GM21825 (cell line): ENCODE measurements at regions not wholly inside any gene's neighbourhood (a gene's known extent, or its start where the extent isn't known, plus 50 kb on each side); places are given as distances from the start of the nearest gene placed in this dataset.

Experiments used
- ATAC-seq: cut with Tn5 transposase; IDR thresholded peaks from one replicate; pipeline ENCODE4 v1.9.1; 2021; ENCODE audit warnings: mild to moderate bottlenecking, moderate library complexity; ENCODE audit not compliant: unreplicated experiment

GRCh38 chr3:159635047-159635641 is 353.5 kb upstream of the IL12A start:
- no peak for ATAC-seq

- ATAC-seq: no peak
These were observed 350.6 kb upstream of the IL12A start for GRCh38 chr3:159637883-159638542.

DNA sequence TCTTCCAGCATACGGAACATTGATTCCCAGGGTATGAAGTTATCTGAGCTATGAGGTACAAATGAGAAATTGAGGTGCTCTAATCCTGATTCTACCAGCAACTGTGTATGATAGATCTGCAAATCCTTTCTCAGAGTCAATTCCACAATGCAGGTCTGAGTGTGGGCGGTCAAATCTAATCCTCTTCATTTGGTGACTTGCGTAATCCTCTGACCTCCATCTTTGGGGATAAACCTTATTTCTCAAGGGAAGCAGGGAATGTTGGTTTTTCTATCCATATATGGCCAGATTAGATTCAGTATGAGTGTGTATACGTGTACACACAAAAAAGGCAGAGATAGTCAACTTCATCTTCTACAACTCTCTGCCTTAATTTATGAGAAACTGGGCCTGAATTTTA is 348.4 kb upstream of the IL12A start:
- ATAC-seq: no peak

DNA sequence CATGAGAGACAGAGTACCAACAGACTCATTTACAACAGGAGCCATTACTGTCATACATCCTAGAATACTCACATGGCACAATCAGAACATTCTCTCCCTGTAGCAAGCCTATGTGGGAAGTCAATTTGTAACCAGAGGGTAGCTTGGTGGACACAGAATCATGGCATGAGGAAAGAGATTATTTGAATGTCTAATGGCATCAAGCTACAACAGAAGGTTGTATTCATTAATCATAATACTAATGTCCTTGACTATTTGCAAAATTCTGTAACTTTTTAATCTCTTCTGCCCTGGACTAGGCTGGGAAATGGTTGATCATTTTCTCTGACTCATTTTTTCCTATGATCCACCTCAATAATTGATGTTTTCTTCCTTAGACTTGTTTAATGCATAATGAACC is 345.2 kb upstream of the IL12A start:
- ATAC-seq: no peak

DNA sequence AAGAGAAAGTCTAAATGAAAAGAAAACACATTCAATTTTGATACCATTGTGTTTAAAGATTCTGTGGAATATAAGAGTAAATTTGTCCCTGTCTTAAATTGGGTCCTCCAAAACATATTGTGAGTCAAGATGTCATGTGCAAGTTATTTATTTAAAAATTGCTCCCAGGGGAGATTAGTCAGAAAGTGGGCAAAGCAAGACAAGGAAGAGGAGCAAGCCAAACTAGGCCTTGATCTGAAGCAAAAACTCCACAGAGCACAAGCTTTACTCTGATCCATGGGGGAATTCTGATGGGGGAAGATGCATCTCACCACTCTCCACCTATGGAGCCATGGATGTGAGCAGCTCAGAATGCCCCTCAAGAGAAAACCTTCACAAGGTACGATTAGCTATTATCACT is 342.8 kb upstream of the IL12A start:
- ATAC-seq: no peak

GRCh38 chr3:159649951-159650350 is 338.7 kb upstream of the IL12A start:
- no peak for ATAC-seq

- ATAC-seq: no peak
These were observed 337.9 kb upstream of the IL12A start for GRCh38 chr3:159650726-159651125.

- no peak for ATAC-seq
These were observed 336.2 kb upstream of the IL12A start for GRCh38 chr3:159652452-159652851.

- no peak for ATAC-seq
These were observed 334.2 kb upstream of the IL12A start for GRCh38 chr3:159654183-159655134.

DNA sequence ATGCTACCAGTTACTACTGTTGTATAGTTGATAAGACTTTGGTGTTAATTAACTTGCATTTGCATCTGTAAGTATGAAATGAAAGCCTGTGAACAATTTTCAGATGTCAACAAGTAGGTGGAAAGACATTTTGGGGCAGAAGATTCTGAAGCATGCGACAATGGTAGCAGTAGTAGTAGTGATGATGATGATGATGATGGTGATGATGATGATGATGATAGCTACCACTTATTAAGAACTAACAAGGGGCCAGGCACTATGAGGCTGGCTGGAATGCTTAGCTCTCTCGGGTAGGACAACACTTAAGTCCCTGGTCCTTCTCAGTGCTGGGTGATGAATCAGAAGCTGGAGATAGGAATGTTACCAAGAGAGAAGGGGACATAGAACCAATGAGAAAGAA is 333.4 kb upstream of the IL12A start:
- no peak for ATAC-seq

- no peak for ATAC-seq
These were observed 331.5 kb upstream of the IL12A start for GRCh38 chr3:159657176-159657575.

GRCh38 chr3:159657629-159658028 is 331.0 kb upstream of the IL12A start:
- ATAC-seq: no peak

DNA sequence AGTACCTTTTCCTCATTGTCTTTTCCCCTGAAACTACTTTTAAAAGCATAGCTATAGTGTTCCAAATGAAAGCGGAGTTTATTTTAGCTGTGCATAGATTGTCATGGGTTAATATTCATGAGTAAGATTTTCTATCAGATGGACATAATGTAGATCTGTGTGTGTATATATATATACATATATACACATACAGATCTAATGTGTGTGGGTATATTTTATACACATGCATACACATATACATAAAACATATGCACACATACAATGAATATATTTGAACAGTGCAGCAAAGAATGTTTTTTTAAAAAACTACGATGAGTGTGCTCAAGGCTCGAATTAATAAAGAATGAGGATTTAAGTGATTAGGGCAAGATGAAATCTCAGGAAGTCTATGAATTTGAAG is 328.3 kb upstream of the IL12A start:
- ATAC-seq: no peak

- no peak for ATAC-seq
These were observed 327.7 kb upstream of the IL12A start for GRCh38 chr3:159660901-159661300.

DNA sequence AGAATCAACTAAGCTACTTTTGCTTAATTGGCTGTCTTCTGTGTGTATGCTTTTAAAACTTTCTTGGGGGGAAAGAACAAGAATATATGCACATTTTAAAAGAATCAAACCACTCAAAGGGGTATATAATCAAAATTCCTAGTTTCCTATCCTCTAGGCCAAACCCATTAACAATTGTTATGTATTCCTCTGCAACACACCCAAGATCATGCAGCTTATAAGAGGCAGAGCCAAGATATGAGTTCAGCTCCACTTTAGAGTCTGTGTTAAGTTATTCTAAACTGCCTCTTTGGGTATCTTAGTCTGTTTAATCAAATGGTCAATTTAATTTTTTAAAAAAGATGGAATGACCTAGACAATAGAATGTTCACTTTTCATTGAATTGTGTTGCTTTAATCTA is 326.1 kb upstream of the IL12A start:
- no peak for ATAC-seq

DNA sequence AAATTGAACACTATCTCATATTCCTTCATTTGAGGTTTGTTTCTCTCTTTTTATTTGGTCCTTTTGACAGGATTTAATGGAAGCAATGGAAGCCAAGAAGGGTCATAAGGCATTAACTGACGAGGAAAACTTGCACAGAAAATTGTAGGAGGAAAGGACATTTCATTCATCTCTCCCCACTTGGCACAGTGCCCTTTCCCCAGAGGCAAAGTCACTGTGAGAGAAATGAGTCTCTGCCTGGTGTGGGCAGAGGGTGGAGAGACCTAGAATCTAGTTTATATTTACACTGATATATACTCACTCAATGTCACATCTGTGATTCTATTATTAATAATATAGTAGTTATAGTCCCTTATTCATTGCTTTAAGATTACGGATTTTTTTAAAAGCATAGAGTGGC is 324.6 kb upstream of the IL12A start:
- ATAC-seq: no peak

GRCh38 chr3:159664653-159665052 is 324.0 kb upstream of the IL12A start:
- ATAC-seq: no peak

GRCh38 chr3:159667261-159667660 is 321.4 kb upstream of the IL12A start:
- ATAC-seq: no peak

- ATAC-seq: no peak
These were observed 320.2 kb upstream of the IL12A start for GRCh38 chr3:159668461-159668860.

GRCh38 chr3:159668990-159669476 is 319.6 kb upstream of the IL12A start:
- ATAC-seq: no peak

DNA sequence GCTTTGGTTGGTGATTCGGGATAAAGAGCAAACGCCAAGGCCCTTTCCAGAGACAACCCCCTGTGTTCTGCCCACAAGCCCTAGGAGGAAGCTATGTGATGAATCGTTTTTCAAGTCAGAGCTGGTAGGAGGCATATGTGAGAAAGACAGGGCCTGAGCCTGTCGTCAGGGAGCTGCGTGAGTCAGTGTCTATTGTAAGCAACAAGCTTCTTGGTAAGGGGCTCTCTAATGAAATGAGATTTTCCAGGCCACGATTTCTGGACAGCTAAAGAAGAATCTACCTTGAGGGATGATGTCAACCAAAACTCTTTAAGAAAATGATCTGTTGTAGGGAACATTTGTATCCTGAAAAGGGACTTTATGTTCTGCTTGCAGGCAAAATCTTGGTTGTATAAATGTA is 318.9 kb upstream of the IL12A start:
- ATAC-seq: no peak
